ENCODE measurements at regions not wholly inside any gene's neighbourhood (a gene's known extent, or its start where the extent isn't known, plus 50 kb on each side); places are given as distances from the start of the nearest gene placed in this dataset.
"Not testable (repeated sequence)": the region's sequence is repeated elsewhere in the genome, so short reads cannot be mapped to it uniquely, and the experiment has no call there.

GRCh38 chr2:11922294-11922693, 175.9 kb downstream of the LPIN1 start:
- no peak for DNase-seq (ENCODE audit: low read depth)

GRCh38 chr2:11923935-11924334, 177.5 kb downstream of the LPIN1 start:
- DNase-seq (ENCODE audit: low read depth), result no peak

DNA sequence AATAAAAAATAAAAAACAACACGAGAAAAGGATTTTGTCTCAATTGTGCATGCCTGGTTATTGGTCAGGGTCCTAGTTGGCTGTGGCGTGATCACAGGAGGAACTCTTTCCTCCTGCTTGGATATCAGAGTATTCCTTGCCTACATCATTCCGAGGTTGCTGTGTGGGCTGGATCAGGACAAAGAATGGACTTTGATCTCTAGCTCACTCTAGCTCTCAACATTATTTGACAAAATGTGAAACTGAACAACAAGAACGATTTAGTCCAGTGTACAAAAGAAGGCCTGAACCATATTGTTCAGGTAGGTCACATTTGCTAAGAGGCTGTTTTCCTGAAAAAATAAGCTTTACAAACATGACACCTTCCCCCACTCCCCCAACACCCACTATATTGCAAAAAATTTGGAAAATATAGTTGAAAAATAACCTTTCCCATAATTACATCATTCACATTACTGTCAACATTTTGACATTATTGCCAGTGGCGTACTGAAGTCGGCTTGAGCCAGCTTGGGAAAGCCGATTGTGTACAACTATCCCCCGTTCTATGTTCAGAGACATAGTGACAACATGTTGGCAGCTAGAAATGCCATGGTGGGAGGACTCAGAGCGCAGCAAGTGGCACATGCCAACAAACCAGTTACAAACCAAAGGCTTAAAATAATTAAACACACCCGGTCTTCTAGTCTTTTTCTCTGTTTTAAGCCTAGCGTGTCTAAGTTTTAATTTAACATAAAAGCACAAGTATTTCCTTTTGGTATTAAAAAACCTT, 179.0 kb downstream of the LPIN1 start:
- DNase-seq (ENCODE audit: low read depth), result no peak

DNA sequence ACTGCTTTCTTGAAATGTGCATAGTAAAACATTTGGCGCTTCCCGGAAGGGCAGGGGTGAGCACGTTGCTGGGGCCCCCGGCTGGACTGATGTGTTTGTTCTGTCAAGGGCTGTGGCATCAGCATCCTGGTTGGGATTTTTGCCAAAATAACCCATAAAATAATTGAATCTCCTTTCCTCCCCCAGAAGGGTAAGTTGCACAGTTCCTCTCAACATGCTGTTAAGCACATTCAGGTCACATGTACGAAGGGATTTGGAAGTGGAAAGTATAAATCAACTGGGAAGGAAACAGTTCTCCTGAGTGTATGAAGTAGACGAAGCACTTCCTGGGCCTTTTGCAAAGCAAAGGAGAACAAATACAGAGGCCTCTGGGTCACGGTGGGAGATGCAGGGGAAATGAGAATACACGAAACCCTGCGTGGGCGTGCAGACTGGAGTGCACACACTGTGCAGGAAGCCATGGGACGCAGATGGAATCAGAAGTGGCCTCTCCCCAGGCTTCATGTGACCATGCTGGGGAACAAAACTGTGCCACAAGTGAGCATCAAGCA, 183.9 kb downstream of the LPIN1 start:
- no peak for DNase-seq (ENCODE audit: low read depth)

GRCh38 chr2:11932048-11932512, 185.6 kb downstream of the LPIN1 start:
- DNase-seq (ENCODE audit: low read depth), result no peak

DNA sequence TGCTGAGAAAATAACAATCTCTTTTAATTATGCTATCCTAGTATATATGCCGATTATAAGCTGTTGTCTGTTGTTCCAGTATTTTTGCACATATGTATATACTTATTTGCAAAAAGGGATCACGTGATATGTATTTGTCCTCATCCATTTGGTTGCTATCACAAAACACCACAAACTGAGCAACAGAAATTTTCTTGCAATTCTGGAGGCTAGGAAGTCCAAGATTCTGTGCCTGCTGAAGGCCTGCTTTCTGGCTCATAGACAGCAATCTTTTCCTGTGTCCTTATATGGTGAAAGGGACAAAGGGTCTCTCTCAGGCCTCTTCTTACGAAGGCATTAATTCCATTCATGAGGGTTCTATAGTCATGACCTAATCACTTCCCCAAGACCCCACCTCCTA, 186.5 kb downstream of the LPIN1 start:
- no peak for DNase-seq (ENCODE audit: low read depth)

DNA sequence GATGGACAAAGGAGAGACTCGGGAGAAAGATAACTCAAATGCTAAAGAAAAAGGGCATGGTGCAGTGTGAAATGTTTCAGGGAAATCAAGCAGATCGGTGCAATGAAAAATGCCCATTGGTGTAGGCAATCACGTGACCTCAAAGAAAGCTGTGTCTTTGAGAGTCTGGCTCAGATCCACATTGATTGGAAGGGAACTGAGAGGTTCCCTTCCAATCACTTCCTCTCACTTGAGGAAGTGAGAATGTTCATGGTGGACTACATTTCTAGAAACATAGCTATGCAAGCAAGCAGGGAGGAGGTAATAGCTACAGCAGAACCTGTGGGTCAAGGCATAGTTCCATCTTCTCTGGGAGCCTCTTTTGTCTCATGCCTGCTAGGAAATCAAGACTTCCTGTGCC, 187.4 kb downstream of the LPIN1 start:
- no peak for DNase-seq (ENCODE audit: low read depth)

- DNase-seq (ENCODE audit: low read depth), result no peak
Measured at GRCh38 chr2:11936761-11937160, 190.3 kb downstream of the LPIN1 start.

GRCh38 chr2:11938196-11938595, 191.8 kb downstream of the LPIN1 start:
- DNase-seq (ENCODE audit: low read depth), result no peak

GRCh38 chr2:11939523-11939922, 193.1 kb downstream of the LPIN1 start:
- no peak for DNase-seq (ENCODE audit: low read depth)

GRCh38 chr2:11940121-11940743, 193.8 kb downstream of the LPIN1 start:
- DNase-seq (ENCODE audit: low read depth), result no peak

DNA sequence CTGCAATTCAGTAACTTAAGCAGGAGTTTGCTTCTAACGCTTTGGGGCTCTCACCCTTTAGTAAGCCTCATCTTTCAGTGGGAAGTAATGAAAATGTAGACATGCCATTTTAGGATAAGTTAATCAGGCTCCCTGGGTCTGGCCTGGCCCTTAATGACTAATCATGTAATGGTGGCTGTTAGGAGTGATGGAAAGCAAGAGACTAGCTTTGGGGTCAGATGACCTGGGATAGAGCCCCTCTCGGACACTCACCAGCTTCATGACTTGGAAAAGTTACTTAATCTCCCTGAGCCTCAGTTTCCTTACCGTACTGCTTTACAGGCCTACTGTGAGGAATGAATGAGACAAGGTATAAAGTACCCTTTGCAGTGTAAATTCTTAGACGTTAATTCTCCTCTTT, 194.4 kb downstream of the LPIN1 start:
- DNase-seq (ENCODE audit: low read depth), result no peak

DNA sequence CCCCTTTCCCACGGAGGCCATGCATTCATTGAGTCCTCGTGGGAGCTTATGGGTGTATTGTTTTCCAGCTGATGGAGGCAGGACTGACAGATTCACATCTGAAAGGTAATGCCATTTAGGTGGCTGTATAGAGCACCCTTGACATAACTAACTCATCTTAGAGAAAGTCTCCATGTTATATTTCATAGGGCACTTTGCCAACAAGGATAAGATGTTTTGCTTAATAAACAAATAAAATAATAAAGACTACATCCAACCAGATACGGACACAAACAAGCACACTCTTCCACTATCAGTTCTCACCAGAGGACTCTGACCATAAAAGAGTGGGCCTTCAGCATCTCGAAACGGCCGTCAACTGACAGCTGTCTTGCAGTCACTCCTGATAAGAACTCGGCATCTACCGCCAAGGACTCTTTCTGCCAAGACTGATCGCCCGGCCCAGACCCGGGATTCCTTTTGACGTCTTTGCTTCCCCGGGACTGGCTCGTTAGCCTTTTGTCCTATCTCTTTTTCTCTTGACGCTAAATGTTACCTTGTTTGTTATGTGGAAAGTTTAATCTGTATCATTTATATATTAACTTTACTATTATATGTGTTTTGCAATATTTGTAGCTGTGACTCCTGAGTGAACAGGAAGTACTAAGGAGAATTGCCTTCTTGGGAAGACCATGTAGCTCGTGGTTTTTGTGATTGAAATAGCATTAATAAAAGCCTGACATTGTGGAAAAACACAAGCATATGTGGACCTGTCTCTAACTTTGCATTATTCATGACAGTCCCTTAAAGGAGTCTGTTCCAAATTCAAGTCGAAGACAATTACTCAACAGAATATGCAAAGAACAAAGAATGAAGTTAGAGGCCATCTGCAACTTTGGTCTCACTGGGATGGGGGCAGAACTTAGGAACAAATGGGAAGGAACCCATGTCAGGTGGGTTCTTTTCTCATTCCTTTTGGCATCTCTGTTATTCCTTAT, 195.1 kb downstream of the LPIN1 start:
- no peak for DNase-seq (ENCODE audit: low read depth)

DNA sequence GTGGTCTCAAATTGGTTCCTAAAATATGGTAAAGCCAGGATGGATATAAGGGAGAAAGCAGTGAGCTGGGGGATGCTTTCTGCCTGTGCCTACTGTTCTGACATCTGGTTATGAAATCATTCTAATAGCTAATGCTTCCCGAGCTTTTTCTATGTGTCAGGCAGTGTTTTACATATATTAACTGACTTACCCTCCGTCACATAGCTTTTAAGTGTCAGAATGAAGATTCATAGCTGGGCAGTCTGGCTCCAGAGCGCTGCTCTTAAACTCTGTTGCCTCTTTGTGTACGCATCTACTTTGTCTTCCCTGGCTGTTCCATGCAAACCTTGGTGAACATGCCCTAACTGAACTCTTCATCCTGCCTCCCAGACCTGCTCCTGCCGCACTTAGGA, 195.7 kb downstream of the LPIN1 start:
- DNase-seq (ENCODE audit: low read depth), result no peak

DNA sequence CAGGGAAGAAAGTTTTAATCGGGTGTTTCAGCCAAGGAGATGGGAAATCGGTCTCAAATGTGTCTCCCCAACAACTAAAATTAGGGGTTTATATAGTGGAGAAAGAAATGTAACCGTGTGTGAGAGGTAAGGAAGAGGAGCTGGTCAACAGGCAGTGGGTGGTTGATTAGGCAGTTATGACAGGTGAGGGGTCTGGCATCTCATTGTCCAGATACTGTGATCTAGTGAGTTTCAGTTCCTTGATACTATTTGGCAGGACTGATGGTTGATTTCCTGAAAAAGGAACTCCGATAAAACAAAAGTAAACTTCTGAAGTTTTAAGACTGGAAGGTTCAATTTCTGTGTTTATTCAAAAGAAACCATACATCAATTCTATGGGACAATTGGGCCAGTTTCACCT, 197.9 kb downstream of the LPIN1 start:
- DNase-seq (ENCODE audit: low read depth), result no peak

DNA sequence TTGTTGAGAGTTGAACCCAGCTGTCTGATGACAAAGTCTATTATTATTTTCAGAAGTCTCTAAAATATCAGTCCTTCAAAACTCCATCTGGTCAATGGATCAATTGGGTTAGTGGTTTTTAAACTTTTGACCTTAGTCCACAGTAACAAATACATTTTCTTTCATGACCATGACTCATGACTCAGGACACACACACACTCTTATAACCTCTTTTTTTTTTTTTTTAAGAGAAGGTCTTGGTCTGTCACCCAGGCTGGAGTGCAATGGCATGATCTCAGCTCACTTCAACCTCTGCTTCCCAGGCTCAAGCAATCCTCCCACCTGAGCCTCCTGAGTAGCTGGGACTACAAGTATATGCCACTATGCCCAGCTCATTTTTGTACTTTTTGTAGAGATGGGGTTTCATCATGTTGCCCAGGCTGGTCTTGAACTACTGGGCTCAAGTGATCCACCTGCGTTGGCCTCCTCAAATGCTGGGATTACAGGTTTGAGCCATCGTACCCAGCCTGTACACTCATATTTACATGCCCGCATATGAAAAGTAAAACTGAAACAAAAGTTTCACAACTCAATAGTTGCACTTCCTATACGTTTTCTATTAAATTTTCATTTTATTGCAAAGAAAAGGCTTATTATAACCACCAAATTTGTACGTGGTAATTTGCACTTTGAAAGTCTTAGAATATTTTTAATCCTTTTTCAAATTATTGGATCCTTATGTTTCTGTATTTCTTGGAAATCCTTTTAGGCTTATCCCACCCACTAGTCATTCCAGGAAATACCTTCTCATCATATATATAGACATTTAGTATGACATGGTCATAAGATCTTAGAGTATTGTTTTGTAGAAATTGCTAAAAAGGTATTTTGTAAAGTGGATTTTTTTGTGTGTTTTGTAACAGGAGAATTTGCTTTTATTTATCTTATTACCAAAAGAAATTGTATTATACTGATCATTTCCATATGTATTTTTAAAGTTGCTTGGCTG, 199.0 kb downstream of the LPIN1 start:
- no peak for DNase-seq (ENCODE audit: low read depth)

DNA sequence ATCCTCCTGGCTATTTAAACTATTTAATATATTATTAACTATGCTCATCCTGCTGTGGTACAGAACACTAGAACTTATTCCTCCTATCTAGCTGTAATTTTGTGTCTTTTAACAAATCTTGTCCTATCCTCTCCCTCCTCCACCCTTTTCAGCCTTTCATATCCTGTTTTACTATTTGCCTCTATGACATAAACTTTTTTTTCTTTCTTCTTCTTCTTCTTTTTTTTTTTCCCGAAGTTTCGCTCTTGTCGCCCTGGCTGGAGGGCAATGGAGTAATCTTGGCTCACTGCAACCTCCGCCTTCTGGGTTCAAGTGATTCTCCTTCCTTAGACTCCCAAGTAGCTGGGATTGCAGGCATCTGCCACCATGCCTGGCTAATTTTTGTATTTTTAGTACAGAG, 201.5 kb downstream of the LPIN1 start:
- no peak for DNase-seq (ENCODE audit: low read depth)

GRCh38 chr2:11949732-11950523, 203.5 kb downstream of the LPIN1 start:
- DNase-seq (ENCODE audit: low read depth), result no peak

DNA sequence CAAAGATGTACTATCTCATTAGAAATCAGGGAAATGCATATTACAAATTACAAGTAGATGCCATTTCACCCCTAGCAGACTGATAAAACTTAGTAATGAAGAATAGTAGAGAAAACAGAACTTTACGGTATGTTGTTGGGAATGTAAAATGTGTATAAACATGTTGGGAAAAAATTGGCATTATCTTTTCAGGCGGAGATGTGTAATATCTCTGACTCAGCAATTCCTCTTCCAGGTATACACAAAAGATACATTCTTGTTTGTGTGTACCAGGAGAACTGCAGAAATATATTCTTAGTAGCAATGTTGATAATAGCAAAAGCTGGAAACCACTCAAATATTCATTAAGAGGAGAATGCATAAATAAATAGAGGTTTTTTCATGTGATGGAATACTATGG, 204.5 kb downstream of the LPIN1 start:
- no peak for DNase-seq (ENCODE audit: low read depth)

DNA sequence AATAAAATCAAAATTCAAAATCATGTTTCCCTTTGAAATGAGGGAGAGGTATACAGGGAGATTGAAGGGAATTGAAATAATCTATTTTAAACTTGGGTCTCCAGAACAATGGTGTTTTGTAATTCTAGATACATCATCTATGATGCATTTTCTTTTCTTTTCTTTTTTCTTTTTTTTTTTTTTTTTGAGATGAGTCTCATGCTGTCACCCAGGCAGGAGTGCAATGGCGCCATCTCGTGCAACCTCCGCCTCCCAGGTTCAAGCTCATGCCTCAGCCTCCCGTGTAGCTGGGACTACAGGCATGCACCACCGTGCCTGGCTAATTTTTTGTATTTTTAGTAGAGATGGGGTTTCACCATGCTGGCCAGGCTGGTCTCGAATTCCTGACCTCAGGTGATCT, 205.1 kb downstream of the LPIN1 start:
- DNase-seq (ENCODE audit: low read depth), result not testable (repeated sequence)
